Epithelial cell of proximal tubule (primary cell): ENCODE measurements at regions not wholly inside any gene's neighbourhood (a gene's known extent, or its start where the extent isn't known, plus 50 kb on each side); places are given as distances from the start of the nearest gene placed in this dataset.
A peak's percentile ranks its signal among the peaks of the same experiment; 100 is the strongest.

Experiments used
- DNase-seq: peaks from one replicate; pipeline ENCODE4 v3.0.0-alpha.2; 2011; ENCODE audit warnings: low read depth
- H3K4me3 ChIP-seq: 2 replicates; pipeline ENCODE4 v1.5.1; 2011; ENCODE audit warnings: low read depth, mild to moderate bottlenecking, low read length
- CTCF ChIP-seq: conservative IDR thresholded peaks from 2 replicates; pipeline ENCODE4 v1.5.1; 2012; ENCODE audit warnings: low read depth, mild to moderate bottlenecking, low read length

DNA sequence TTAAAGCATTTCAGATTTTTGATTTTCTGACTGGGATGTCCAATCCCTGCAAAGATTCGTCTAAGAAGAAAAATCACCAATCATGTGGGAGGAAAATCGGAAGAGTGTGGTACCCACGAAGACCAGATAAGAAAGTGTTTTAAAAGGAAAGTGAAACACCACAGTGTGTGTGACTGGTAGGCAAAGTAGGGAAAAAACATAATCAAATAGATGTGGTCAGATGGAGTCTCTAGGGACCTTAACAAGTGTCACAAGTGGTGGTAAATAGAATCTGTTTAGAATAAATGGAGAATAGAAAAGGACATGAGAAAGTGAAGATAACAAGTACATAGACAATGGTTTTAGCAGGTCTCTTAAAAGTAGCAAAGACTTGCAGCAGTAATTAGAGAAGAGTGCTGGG lies 154.6 kb downstream of the SLC30A10 start:
- DNase-seq, result no peak
- TF ChIP-seq CTCF, result no peak
- H3K4me3 ChIP-seq, result no peak overlapping the region

GRCh38 chr1:219773110-219773509 lies 155.2 kb downstream of the SLC30A10 start:
- TF ChIP-seq CTCF, result no peak
- no peak overlapping the region for H3K4me3 ChIP-seq
- DNase-seq, result no peak

GRCh38 chr1:219772265-219773036 lies 155.9 kb downstream of the SLC30A10 start:
- no peak for DNase-seq
- no peak for TF ChIP-seq CTCF
- no peak overlapping the region for H3K4me3 ChIP-seq

DNA sequence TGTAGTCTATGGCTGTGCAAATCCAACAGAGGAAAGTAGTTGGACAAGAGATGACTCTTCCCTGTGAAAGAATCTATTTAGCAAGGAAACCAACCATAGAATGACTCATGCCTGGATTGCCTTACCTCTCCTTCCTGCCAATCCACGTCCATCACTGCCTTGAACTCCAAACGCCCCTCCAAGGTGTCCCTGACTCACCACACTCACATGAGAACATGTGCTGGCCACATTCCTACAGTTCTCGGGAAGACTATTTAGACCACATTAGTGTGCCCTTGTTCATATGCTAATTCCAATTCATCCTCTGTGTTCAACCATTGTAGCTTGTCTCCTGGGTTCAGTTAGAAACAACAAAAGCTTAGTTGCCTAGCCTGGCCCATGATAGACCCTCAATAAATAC lies 157.3 kb downstream of the SLC30A10 start:
- TF ChIP-seq CTCF, result no peak
- DNase-seq, result peak; percentile 100

GRCh38 chr1:219763321-219763720 lies 150.4 kb upstream of the ZC3H11B start:
- no peak for TF ChIP-seq CTCF
- no peak for DNase-seq
- H3K4me3 ChIP-seq, result no peak overlapping the region

More for the DNA sequence above, 157.3 kb downstream of the SLC30A10 start:
- H3K4me3 ChIP-seq, result no peak overlapping the region

DNA sequence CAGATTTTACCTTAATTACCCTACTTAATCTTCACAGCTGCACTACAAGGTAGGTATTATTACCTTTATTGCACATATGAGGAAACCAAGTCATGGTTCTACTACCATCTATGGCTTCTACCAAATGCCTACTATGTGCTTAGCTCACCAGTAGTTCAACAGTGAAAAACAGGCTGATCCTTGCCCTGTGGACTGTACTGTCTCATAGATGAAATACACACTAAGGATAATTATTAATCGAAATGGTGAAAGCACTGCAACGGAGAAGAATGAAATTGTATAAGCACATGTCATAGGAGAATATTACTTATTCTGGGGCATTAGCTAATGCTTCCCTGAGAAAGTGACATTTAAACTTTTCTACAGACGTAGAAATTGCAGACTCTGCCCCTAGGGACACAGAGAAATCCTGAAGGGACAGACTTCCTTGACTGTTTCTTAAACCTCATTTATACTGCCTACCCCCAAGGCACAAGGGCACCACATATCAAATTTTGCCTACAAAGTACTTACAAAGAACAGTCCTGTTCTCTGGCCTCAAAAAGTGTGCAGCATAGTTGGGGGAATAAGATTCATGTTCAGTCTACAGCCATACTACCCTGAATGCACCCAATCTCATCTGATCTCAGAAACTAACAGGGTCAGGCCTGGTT lies 148.4 kb upstream of the ZC3H11B start:
- no peak for DNase-seq
- no peak for TF ChIP-seq CTCF
- no peak overlapping the region for H3K4me3 ChIP-seq

DNA sequence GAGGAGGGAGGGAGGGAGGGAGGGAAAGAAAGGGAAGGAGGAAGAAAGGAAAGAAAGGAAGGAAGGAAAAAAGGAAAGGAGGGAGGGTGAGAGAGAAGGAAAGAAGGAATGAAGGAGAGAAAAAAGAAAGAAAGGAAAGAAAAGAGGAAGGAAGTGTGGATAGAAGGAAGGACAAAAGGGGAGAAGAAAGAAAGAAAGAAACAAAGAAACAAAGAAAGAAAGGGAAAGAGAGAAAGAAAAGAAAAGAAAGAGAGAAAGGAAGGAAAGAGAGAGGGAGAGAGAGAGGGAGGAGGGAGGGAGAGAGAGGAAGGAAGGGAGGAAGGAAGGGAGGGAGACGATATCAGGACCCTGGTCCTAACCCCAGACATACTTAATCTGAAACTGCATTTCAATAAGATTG lies 146.2 kb upstream of the ZC3H11B start:
- no peak for DNase-seq
- no peak for TF ChIP-seq CTCF
- H3K4me3 ChIP-seq, result no peak overlapping the region
